GM10248 (cell line): ENCODE measurements at regions not wholly inside any gene's neighbourhood (a gene's known extent, or its start where the extent isn't known, plus 50 kb on each side); places are given as distances from the start of the nearest gene placed in this dataset.

Experiments
- CTCF ChIA-PET: fragments of 300-600 bp; sonication (Branson Sonifier 250); formaldehyde crosslinking; extraction: SDS; loops from one replicate; lab custom pipeline; 2021; ENCODE audit warnings: antibody characterized with exemption; lab: Yijun Ruan, JAX
- POLR2A ChIA-PET: fragments of 350-650 bp; sonication (Branson Sonifier 250); formaldehyde crosslinking; extraction: SDS; loops from one replicate; lab custom pipeline; 2020; ENCODE audit warnings: antibody characterized with exemption; lab: Yijun Ruan, JAX
- DNase-seq: peaks from one replicate; pipeline ENCODE4 v3.0.0; 2012; ENCODE audit errors: extremely low spot score
- CTCF ChIP-seq: IDR thresholded peaks from 2 replicates; pipeline ENCODE4 v1.5.1; 2012; ENCODE audit warnings: mild to moderate bottlenecking, low read depth; ENCODE audit errors: extremely low read depth, missing control alignments, control extremely low read depth

DNA sequence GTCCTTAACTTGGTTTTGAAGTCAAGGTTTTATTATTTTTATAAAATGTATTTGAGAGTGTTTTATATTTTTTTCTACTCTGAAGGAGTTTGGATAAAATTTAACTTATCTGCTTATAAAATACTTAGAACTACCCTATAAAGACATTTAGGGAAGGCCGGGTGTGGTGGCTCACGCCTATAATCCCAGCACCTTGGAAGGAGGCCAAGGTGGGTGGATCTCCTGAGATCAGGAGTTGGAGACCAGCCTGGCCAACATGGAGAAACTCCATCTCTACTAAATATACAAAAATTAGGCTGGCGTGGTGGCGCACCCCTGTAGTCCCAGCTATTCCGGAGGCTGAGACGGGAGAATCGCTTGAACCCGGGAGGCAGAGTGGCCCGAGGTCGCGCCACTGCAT is 486.4 kb downstream of the DSC3 start:
- CTCF ChIA-PET, result no interaction called here
- DNase-seq, result no peak
- no peak for TF ChIP-seq CTCF
- POLR2A ChIA-PET, result no interaction called here

DNA sequence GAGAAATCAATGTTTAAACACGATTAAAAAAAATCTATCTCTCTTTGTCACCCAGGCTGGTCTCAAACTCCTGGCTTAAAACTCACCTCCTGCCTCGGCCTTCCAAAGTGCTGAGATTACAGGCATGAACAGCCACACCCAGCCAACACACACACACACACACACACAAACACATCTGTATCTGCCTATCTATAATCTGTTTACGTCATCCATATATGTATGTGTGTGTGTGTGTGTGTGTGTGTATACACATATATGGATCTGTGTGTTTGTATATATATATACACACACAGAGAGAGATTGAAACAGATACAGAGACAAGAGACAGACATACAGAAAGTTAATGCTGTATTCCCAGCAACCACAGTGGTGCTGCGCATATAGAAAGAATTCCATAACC is 497.1 kb downstream of the DSC3 start:
- CTCF ChIA-PET, result no interaction called here
- DNase-seq, result no peak
- POLR2A ChIA-PET, result no interaction called here
- no peak for TF ChIP-seq CTCF

GRCh38 chr18:30544141-30544540 is 498.4 kb downstream of the DSC3 start:
- DNase-seq, result no peak
- ChIA-PET CTCF (no interaction called here), POLR2A (no interaction called here)
- no peak for TF ChIP-seq CTCF

DNA sequence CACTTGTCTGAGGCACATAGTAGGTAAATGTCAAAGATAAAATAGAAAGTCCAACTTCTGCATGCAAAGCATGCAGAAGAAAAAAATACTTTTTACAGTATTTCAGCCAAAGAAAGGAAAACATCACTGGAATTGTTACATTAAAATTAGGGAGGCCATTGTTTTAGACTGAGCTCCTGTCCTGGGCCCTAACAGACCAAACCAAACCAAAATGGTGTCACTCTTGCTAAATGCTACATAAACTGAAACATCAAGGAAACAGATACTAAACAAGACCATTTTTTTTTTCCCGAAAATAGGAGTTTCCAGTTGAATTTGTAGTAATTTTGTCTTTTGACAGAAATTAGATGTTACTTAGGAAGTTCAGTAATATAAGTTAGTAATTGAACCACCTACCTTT is 508.8 kb downstream of the DSC3 start:
- TF ChIP-seq CTCF, result no peak
- no peak for DNase-seq
- POLR2A ChIA-PET, result no interaction called here
- CTCF ChIA-PET, result interaction anchor here (1.5 kb wide), 1 partner anchor 18 kb away, joined by 4 read pairs; no protein-coding TSS in a partner anchor

DNA sequence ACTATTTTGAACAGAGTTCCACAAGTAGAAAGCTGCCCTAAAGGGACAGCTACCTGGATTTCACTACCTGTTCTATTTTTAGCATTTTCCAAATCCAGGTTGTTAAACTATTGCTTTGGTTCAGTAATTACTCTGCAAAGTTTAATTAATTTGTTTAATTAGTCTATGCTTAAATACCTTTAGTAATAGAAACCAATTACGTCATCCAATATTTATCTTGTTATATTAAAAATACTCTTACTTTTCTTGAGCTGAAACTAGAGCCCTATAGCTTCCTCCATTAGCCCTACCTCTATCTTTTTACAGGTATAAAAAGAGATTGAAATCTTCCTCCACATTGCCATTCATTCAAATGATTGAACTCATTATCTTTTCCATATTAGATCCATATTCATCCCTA is 514.6 kb downstream of the DSC3 start:
- no peak for DNase-seq
- POLR2A ChIA-PET, result no interaction called here
- TF ChIP-seq CTCF, result no peak
- CTCF ChIA-PET, result interaction anchor here (1.0 to 1.3 kb wide), 4 partner anchors 12 to 20 kb away, joined by 3 to 4 read pairs (median 3); no protein-coding TSS in a partner anchor

DNA sequence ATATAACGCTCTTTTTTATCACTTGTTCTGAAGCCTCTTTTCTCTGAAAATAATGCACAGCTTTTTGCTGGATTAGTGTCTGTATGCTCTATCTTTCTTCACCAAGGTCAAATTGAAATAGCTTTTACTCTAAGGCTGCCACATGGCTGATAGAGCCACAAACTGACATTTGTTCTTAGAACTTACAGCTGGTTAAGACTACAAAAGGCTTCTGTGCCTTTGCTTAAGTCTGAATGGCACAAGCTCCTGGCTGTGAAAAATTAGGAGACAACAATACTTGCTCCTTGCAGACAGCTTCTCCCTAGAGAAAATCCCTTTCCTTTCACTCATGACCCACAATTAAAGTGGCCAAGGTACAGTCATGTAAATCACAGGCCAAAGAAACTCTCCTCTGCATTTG is 515.3 kb downstream of the DSC3 start:
- POLR2A ChIA-PET, result no interaction called here
- CTCF ChIA-PET, result interaction anchor here (1.0 to 1.3 kb wide), 4 partner anchors 12 to 20 kb away, joined by 3 to 4 read pairs (median 3); no protein-coding TSS in a partner anchor
- no peak for TF ChIP-seq CTCF
- no peak for DNase-seq

- no peak for DNase-seq
- TF ChIP-seq CTCF, result no peak
- POLR2A ChIA-PET, result no interaction called here
- CTCF ChIA-PET, result no interaction called here
These were observed 520.1 kb downstream of the DSC3 start for GRCh38 chr18:30522288-30522929.
